COLO829 (cell line): ENCODE measurements at regions not wholly inside any gene's neighbourhood (a gene's known extent, or its start where the extent isn't known, plus 50 kb on each side); places are given as distances from the start of the nearest gene placed in this dataset.
"Not testable (repeated sequence)": the region's sequence is repeated elsewhere in the genome, so short reads cannot be mapped to it uniquely, and the experiment has no call there.

Experiments used
- DNase-seq: peaks from one replicate; pipeline ENCODE4 v3.0.0; 2012; ENCODE audit warnings: low spot score

- no peak for DNase-seq
These were observed 859.9 kb downstream of the KCNJ2 start for GRCh38 chr17:71029246-71029645.

DNA sequence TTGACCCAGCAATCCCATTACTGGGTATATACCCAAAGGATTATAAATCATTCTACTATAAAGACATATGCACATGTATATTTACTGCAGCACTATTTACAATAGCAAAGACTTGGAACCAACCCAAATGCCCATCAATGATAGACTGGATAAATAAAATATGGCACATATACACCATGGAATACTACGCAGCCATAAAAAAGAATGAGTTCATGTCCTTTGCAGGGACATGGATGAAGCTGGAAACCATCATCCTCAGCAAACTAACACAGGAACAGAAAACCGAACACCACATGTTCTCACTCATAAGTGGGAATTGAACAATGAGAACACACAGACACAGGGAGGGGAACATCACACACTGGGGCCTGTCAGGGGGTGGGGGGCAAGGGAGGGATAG, 862.0 kb downstream of the KCNJ2 start:
- DNase-seq = not testable (repeated sequence)

- no peak for DNase-seq
These were observed 863.5 kb downstream of the KCNJ2 start for GRCh38 chr17:71032746-71033273.

DNA sequence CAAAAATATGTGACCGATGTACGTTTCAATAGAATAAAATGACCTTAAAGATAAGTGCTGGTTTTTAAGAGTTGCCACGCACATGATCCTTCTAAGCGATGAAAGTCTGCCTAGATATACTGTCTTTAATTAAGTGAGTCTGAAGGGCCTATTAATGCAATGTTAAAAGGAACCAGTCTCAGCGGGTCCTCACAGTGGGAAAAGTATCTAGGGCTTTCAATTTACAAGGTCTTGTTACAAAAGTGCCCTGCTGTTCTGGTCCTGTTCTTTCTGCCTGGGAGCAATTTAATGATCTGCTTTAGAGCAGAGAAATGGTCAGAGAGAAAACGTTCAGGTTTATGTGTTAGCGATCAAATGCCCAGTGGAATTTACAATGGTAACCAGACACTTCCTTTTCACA, 864.0 kb downstream of the KCNJ2 start:
- DNase-seq = no peak

DNA sequence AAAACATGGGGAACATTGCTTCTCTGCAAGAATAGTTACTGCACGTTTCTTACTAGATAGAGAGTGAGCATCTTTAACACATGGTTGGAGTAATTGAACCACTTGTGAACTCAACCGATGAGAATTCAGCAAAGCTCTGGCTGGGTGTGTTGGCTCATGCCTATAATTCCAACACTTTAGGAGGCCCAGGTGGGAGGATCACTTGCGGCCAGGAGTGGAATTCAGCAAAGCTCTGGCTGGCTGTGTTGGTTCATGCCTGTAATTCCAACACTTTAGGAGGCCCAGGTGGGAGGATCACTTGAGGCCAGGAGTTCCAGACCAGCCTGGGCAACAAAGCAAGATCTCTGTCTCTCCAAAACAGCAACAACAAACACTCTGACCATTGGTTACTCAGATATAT, 865.9 kb downstream of the KCNJ2 start:
- no peak for DNase-seq

DNA sequence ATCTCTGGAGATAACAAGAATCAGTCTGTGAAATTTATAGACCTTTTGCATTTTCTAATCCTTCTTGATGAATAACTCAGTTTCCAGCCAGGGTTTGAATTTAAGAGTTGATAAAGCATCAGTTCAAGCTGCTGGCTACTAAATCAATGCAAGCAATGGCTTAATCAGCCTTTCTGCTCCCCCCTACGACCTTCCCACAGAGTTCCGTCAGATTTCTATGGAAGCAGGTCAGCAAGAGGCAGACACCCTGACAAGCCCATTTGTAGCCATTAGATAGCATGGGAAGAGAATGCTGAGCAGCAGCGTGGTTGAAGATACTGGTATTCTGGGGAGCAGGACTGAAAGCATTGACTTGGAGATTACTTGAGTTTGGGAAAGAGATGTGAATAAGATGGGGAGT, 868.1 kb downstream of the KCNJ2 start:
- no peak for DNase-seq

- DNase-seq = no peak
These were observed 870.1 kb downstream of the KCNJ2 start for GRCh38 chr17:71039391-71039790.

GRCh38 chr17:71052971-71053370, 883.6 kb downstream of the KCNJ2 start:
- DNase-seq = no peak

- no peak for DNase-seq
These were observed 885.8 kb downstream of the KCNJ2 start for GRCh38 chr17:71055128-71055527.

DNA sequence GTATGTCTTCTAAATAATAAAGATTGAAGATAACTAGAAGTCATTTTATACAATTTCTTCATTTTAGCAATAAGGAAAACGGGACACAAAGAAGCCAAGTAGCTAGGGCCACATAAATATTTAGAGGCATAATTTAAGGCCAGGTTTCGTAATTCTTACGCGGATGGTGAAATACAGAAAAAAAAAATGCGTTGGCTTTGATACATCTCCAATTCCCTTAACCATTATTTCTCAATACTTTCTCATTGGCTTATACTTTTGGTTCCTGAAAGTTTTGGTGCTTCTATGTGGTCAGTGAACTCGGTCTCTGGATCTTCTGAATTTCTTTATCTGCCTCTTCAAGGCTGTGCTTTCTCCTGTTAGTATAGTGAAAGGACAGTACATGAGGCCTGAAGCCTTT, 888.1 kb downstream of the KCNJ2 start:
- DNase-seq = no peak

DNA sequence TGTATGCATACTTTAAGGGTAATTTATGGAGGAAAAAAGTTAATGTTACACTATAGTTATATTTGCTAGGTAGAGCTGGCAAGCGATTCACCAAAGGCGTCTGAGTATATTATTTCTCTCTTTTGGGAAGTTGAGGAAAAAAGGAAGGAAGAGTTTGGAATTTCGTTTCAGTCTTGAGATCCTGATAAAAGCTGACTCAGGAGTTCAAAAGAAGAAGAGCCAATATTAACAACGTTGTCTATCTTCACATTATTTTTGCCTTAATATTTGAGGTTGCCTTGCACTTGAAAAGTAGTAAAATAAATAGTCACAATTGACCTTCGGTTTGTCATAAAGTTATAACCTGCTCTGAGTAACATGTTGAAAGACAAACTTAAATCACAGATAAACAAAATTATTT, 888.6 kb downstream of the KCNJ2 start:
- DNase-seq = no peak

GRCh38 chr17:71063127-71063526, 893.8 kb downstream of the KCNJ2 start:
- DNase-seq = no peak

GRCh38 chr17:71063559-71063958, 894.2 kb downstream of the KCNJ2 start:
- no peak for DNase-seq

DNA sequence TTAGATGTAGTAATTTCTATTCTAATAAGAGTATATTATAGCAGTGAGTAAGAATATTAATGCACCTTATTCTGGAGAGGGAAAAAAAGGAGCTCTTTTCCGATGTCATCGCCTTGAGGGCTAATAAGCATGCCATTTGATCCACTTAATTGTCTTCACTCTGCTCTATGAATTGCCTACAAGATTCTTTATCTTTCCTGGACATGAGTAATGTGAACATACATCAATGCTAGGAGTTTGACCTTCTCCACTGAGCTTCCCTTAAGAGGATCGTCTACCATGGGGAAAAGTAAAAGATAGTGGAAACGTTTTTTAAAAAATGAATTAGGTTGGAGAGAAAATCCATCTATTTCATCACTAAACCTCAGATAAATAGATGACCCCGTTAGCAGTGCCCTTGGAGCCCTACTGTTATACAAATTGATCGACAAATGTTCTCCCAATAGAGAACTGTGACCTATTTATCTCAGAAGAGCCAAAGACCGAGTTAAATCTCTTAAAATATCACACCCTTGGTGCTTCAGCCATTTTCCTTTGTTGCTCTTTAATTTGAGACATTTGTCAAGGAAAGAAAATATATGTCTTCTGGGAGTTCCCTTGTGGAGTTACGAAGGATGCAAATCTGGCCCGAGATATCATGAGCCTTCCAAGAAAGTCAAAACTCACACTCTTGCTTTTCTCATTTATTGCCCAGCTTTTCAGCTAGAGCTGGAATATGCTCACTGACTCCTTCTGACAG, 898.5 kb downstream of the KCNJ2 start:
- no peak for DNase-seq

GRCh38 chr17:71068408-71068750, 899.0 kb downstream of the KCNJ2 start:
- DNase-seq = no peak

DNA sequence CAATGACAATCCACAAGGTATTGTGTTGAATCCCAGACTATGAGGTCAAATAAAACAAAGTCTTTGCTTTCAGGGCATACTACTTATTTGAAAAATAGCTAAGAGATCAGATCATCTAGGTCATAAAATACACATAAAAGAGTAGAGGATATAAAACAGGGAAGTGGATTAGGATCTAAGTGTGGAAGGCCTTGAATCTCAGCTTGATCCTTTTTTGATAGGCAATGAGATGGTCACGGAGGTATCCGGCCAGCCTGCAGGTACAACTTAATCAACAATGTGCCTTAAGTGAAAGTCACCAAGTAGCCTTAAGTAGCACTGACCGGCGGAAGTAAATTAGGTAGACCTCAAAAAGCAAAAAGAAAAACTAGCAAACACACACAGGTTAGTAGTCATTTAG, 901.7 kb downstream of the KCNJ2 start:
- DNase-seq = no peak

DNA sequence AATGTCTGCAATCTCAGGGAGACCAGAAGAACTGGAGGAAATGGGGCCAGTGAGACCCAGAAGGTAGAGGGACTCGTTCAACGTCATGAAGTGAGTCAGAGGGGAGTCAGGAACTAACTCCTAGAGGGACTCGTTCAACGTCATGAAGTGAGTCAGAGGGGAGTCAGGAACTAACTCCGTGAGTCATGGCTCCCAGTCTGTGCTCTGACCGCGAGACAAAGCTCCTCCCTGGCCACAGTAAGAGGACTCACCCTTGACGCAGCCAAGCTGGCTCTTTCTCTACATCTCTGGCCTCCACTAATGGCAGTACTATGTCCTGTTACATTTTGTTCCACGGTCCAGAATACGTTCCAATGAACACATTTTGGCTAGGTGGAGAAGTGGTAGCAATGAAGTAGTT, 902.5 kb downstream of the KCNJ2 start:
- DNase-seq = peak; percentile 70

DNA sequence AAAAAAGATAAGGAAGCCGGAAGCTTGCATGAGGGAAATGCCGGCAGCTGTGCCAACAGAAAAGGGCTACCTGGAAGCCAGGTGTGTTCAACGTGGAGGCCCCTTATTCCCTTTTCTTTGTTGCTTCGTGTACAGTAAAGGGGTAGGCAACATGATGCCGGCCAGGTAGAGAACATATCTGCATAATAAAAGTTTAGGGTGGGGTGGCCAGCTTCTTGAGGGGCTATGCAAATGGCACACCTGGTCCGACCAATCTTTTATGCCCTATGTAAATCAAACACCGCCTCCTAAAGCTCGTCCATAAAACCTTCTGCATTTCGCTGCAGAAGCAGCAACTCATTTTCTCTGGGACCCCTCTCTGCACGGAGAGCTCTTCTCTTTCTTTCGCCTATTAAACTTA, 911.6 kb downstream of the KCNJ2 start:
- DNase-seq = no peak

DNA sequence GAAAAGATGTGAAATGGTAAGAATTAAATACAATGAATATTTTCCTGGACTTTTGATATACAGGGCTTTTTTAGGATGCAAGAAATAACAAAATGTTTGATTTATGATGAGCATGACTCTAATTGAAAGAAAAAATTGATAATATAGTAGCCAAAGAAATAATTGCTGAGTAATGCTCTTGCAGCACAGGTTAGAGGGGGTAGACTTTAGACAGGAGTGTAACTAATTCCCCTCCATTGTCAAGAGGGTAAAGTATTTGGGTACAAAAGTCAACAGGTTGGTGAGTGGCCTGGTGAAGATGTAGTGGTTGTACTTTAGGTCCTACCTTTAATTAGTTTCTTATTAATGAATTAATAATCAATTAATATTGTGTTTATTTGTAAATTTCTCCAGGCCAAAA, 912.3 kb downstream of the KCNJ2 start:
- no peak for DNase-seq

DNA sequence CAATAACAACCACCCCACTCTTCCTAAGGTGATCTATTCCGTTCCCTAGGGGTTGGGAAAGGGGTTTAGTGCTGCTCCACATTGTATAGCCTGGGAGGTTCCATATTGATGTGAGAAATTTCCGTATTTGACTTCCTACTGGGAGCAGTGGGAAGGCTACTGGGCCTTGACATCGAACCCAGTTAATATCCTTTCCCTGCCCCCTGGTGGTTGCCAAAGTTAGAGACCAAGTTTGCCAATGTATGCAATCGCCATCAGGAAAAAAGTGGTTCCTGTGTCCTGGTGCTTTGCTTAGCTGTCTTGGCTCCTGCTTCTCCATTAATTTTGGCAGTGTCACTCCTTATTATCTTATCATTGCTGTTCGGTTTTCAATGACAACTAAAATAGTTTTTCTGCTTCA, 914.9 kb downstream of the KCNJ2 start:
- peak; percentile 28 for DNase-seq

GRCh38 chr17:71084838-71085237, 915.5 kb downstream of the KCNJ2 start:
- no peak for DNase-seq

DNA sequence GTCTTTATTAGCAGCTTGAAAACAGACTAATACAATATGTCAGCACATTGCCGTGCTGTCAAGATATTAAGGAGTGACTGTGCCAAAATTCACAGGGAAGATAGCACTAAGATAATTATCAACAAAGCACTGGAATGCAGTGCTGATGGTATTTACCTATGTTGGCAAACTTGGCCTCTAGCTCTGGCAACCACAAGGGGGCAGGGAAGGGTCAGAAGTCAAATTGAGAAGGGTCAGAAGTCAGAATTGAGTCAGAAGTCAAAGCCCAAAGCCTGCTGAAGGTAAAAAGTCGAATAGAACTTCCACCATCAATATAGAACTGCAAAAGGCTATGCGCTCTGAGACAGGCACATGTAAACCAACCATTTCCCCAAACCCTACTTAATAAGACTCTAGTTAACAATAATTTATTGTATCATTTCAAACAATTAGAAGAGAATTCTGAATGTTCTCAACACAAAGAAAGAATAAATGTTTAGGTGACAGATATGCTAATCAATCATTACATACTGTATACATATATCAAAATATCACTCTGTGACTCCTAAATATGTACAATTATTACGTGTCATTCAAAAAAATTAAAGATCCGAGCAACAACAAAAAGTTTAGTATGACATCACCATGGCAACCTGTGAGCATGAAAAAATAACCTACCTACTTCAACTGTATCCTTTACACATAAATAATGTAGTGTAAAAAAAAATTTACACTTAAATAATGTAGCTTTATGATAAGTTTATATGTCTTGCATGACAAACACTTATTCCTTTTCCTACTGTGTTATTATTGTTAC, 916.1 kb downstream of the KCNJ2 start:
- DNase-seq = no peak

DNA sequence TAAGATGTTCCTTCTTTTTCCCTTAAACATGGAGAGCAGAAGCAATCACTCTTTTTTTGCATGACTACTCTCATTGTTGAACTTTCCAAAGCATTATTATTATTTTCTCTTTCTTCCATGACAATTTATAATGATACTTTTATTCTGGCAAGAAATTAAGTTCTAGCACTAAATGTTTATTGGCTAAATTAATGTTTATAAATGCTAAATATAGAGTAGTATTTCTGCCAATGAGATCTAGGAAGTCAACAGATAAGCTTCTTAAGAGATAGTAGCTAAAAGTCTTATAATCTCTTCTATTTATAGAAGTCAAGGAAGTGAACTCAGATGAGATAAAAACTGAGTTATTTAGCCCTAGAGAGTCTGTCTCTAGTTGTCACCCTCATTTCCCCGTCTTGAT, 920.1 kb downstream of the KCNJ2 start:
- no peak for DNase-seq

DNA sequence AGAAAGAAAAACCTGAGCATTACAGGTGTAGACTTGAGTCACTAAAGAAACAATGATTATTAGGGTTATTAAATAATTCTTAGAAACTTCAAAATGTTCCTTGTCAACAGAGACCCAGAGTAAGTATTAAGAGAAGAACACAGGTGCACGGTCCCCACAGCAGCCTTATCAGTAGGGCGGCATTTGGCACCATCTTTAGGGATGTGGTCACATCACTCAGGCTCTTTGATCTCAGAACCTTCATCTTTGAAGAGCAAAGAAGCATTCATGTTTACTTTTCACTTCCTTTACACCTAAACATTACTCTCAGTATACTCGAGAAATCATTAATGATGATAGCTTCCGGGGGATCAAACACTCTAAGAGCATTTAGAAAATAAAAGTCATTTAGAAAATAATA, 928.7 kb downstream of the KCNJ2 start:
- no peak for DNase-seq
